ENCODE measurements at regions not wholly inside any gene's neighbourhood (a gene's known extent, or its start where the extent isn't known, plus 50 kb on each side); places are given as distances from the start of the nearest gene placed in this dataset.

DNA sequence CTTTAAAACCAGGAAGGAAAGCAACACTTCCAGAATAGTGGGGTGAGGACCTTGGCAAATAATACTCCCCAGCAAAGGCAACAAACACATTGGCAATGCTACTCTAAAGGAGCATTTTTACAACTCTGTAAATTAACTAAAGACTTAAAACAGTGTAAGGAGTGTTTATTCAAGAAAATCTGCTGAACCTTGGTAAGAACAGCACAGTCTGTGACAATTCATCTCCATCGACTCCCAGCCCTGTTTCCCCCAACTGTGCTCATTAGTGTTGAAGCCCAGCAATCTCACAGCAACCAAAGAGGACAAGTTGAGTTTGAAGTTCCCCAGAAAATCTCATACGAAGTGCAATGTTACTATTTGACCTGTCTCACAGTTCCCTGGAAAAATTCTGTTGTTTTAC lies 884.9 kb downstream of the C6orf118 start:
- DNase-seq = no peak

GRCh38 chr6:164419099-164419498 lies 890.3 kb downstream of the C6orf118 start:
- DNase-seq = no peak

DNA sequence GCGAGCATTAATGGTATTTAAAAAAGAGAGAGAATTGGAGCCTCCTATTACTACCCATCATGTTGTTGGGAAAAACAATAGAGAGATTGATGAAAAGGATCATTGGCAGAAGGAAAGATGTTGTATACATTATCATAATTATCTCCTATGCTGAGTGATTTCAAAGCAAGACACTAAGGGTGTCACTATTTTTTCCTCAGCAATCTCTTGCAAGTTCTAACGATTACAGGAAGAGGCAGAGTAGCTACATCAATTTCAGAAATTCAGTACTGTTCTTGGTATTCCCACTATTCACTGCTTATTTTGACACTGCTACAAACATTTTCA lies 891.2 kb downstream of the C6orf118 start:
- no peak for DNase-seq

GRCh38 chr6:164417537-164418261 lies 891.7 kb downstream of the C6orf118 start:
- DNase-seq = no peak

DNA sequence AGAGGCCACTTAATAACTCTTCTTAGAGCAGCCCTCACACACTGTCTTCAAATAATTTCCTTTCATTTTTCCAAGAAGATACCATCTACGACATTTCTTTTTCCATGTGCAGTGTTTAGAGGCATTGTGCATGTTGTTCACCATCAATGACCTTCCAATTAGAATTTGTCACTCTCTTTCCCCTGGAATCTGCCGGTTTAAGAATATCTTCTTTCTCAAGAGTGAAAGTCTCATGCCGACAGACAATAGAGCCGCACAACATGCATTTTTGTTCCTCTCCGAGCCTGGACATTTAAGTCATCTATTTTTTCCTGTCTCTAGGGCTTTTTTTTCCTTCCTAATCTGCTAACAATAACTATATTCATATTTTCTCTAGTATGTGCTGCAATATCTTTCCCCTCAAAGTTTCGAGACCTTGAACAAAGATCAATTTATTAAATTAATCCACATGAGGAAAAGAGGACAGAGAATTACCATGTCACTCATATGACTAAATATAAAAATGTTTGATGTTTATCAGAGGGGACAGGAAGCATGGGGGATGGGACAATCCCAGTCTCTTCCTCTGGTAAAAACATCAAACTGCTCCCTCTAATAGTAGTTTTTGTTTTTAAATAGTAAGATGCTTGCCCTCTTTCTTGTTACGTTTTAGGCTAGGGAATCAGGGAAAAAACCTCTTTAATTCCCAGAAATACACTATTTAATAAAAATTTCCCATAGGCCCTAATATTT lies 893.4 kb downstream of the C6orf118 start:
- no peak for DNase-seq

GRCh38 chr6:164414695-164415094 lies 894.7 kb downstream of the C6orf118 start:
- DNase-seq = no peak

GRCh38 chr6:164412566-164412965 lies 896.8 kb downstream of the C6orf118 start:
- no peak for DNase-seq

GRCh38 chr6:164410017-164410416 lies 899.4 kb downstream of the C6orf118 start:
- no peak for DNase-seq

DNA sequence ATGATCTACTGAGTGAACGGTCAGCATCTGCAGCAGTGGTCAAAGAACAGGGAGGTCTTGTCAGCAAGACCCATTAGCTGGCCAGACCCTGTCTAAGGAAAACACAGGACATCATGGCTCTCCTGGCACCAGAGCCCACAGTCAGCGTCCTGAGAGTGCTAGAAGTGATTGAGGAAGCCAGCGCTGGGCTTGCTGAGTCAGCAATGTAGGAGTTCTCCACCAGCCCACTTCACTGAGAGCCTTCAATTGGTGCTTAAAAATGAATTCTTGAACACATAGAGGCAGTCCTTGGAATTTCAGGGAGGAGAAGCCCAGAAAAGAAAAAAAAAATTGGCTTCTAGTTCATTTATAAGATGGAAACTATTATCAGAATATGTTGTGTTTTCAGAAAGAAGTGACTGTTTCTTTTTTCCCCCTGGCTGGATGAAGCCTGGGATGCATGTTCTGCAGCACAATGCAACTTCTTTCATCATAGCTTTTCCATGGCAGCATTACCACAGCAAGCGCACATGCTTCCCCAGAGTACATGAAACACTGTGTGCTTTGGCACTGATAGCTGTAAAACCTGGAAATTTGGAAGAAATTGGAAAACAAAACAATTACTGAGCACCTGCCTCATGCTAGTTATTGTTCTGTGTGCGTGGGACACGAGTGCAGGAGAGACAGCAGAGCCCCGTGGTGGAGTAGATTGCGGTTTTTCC lies 899.9 kb downstream of the C6orf118 start:
- DNase-seq = no peak

DNA sequence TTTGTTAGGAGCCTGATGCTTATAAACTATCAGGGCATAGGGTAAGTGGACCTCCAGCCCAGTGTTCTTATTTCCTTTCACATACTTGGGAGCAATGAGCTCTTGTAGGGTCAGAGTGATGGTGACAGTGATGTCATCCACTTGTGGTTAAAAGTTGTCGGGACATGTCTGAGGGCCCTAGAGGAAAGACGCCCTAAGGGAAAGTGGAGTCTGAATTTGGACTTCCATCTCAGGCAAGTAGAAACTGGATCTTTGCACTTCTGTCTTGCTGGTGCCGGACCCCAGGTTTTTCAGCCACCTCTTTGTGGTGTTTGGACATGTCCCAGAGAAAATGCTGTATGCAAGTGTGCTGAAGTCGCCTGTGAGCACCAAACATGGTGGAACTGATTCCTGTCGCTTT lies 900.5 kb downstream of the C6orf118 start:
- no peak for DNase-seq

GRCh38 chr6:164404812-164405488 lies 904.5 kb downstream of the C6orf118 start:
- no peak for DNase-seq

DNA sequence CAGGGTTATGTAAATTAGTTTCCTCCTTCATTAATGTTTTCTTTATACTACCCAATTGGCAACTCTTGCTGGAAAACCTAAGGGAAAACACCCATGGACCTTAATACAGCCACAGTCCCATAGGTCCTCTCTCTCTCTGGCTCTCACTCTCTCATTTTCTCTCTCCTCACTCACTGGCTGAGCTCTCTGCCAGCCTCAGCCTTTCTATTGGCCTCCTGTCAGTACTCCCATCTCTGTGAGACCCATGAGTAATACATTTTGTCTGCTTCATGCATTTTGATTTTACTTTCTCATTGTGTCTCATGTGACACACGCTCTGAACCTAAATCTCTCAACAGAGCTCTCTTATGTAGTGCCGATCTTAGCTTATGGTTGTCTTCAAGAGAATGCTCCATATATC lies 907.5 kb downstream of the C6orf118 start:
- DNase-seq = no peak

DNA sequence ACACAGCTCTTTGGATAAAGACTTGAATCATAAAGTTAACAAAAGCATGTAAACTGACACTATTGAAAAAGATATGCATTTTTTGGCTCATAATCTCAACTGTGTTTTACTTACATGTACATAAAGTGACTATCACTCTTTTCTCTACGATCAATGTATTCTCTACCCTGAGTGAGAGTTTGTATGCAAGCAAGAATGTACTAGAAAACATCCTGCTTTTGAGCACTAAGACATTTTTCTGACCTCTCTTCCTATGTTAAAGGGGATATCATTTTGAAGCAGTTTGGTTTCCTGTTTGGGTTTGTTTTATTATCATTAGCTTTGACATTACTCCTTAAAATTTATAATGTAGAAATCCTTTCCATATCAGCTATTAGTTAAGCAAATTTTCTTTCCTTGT lies 910.8 kb downstream of the C6orf118 start:
- DNase-seq = no peak

GRCh38 chr6:164396071-164397047 lies 913.0 kb downstream of the C6orf118 start:
- no peak for DNase-seq

DNA sequence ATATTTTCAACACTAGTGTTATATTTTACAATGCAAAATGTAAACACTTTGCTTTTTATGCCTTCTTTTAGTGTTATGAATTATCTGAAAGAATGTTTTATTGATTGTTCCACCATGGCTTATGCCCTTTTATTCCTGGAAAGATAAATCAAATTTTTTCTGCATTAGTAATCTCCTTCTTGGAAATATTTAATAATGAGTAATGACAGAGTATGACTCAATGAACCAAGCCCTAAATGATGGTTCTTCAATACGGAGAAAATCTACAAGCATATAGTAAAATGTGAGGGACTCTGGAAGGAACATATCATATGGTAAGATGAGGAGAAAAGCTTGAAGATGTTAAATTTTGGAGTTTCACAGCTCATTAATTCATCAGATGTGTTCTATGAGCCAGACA lies 929.6 kb downstream of the C6orf118 start:
- no peak for DNase-seq

DNA sequence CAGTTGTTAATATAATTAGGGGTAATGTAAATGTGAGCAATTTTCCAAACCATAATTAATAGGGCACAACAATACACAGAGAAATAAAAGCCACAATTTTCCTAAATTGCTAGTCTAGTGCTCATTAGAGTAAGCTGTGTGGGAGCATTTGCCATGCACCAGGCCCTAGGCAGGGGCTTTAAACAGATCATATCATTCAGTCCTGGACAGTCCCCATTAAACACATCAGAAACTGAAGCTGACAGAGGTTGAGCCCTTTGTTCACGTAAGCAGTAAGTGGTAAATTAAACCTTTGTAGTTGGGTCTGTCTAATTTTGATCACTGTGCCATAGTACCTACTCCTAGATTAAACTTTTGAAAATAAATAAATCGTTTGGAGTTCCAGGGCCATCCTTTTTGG lies 931.1 kb downstream of the C6orf118 start:
- DNase-seq = no peak

- DNase-seq = no peak
Measured at GRCh38 chr6:164377348-164377918, 932.0 kb downstream of the C6orf118 start.

GRCh38 chr6:164370773-164371172 lies 938.6 kb downstream of the C6orf118 start:
- no peak for DNase-seq

- DNase-seq = no peak
Measured at GRCh38 chr6:164359441-164359840, 944.9 kb downstream of the QKI start.

DNA sequence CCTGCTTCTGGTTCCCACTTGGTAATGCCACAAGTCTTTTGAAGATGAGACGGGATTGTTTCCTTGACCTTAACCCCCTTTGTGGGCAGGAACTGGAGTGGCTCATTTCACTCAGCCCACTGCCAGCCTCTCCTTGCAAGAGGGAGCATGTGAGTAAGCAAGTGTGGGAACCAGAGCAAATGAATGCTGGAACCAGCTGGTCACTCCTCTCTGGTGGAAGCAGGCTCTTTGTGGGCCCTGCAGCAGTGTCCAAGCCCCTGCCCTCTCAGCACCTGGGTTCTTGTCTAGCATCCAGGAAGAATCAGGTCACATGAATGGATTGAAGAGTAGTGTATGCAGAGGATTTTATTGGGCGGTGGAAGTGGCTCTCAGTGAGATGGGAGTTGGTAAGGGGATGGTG lies 944.5 kb downstream of the QKI start:
- DNase-seq = no peak

GRCh38 chr6:164356814-164357213 lies 942.3 kb downstream of the QKI start:
- no peak for DNase-seq

GRCh38 chr6:164347455-164347854 lies 932.9 kb downstream of the QKI start:
- DNase-seq = no peak
